H9 (cell line): ENCODE measurements at regions not wholly inside any gene's neighbourhood (a gene's known extent, or its start where the extent isn't known, plus 50 kb on each side); places are given as distances from the start of the nearest gene placed in this dataset.

ENCODE experiments used
- DNase-seq: peaks from one replicate; pipeline ENCODE4 v3.0.0-alpha.2; 2017
- H2AFZ ChIP-seq: one replicate; pipeline ENCODE4 v1.6.1; 2013; ENCODE audit warnings: mild to moderate bottlenecking, low read length, control low read depth, moderate library complexity
- H2AK5ac ChIP-seq: 2 replicates; pipeline ENCODE4 v1.6.1; 2013; ENCODE audit warnings: low read length, control low read depth, mixed read lengths; ENCODE audit not compliant: insufficient read length
- H2BK120ac ChIP-seq: one replicate; pipeline ENCODE4 v1.6.1; 2013; ENCODE audit warnings: low read depth, mild to moderate bottlenecking, low read length, control low read depth, inconsistent platforms; ENCODE audit not compliant: poor library complexity, severe bottlenecking
- H2BK12ac ChIP-seq: 2 replicates; pipeline ENCODE4 v1.6.1; 2013; ENCODE audit warnings: low read length, control low read depth, mixed read lengths, low read depth; ENCODE audit not compliant: insufficient read length
- H2BK15ac ChIP-seq: 2 replicates; pipeline ENCODE4 v1.6.1; 2013; ENCODE audit warnings: low read depth, low read length, control low read depth
- H2BK20ac ChIP-seq: one replicate; pipeline ENCODE4 v1.6.1; 2013; ENCODE audit warnings: low read depth, mild to moderate bottlenecking, low read length, control low read depth, inconsistent platforms; ENCODE audit not compliant: poor library complexity, severe bottlenecking
- H2BK5ac ChIP-seq: 2 replicates; pipeline ENCODE4 v1.6.1; 2013; ENCODE audit warnings: low read length, control low read depth, mixed read lengths; ENCODE audit not compliant: insufficient read length
- H3K14ac ChIP-seq: 2 replicates; pipeline ENCODE4 v1.6.1; 2013; ENCODE audit warnings: low read length, control low read depth; ENCODE audit not compliant: insufficient read depth
- H3K18ac ChIP-seq: 2 replicates; pipeline ENCODE4 v1.6.1; 2013; ENCODE audit warnings: low read depth, mild to moderate bottlenecking, mixed read lengths, low read length, control low read depth; ENCODE audit not compliant: insufficient read length
- H3K23ac ChIP-seq: 2 replicates; pipeline ENCODE4 v1.6.1; 2013; ENCODE audit warnings: low read length, control low read depth, mixed read lengths, low read depth; ENCODE audit not compliant: insufficient read length
- H3K23me2 ChIP-seq: 2 replicates; pipeline ENCODE4 v1.6.1; 2013; ENCODE audit warnings: low read depth, mild to moderate bottlenecking, mixed read lengths, low read length, control low read depth; ENCODE audit not compliant: insufficient read length, poor library complexity, severe bottlenecking
- H3K27ac ChIP-seq: 2 replicates; pipeline ENCODE4 v1.5.1; 2013; ENCODE audit warnings: low read length, control low read depth, mixed read lengths, low read depth; ENCODE audit not compliant: insufficient read length
- H3K27me3 ChIP-seq: 2 replicates; pipeline ENCODE4 v1.6.1; 2013; ENCODE audit warnings: low read length, control low read depth, inconsistent platforms; ENCODE audit not compliant: insufficient read depth
- H3K4ac ChIP-seq: 2 replicates; pipeline ENCODE4 v1.6.1; 2013; ENCODE audit warnings: low read depth, mild to moderate bottlenecking, control low read depth, inconsistent platforms, low read length, moderate library complexity
- H3K4me1 ChIP-seq: 2 replicates; pipeline ENCODE4 v1.6.1; 2013; ENCODE audit warnings: low read length, control low read depth, inconsistent platforms; ENCODE audit not compliant: insufficient read depth
- H3K4me2 ChIP-seq: 2 replicates; pipeline ENCODE4 v1.6.1; 2013; ENCODE audit warnings: low read length, control low read depth, mixed read lengths; ENCODE audit not compliant: insufficient read length, insufficient read depth
- H3K56ac ChIP-seq: 2 replicates; pipeline ENCODE4 v1.6.1; 2013; ENCODE audit warnings: low read depth, mild to moderate bottlenecking, mixed read lengths, low read length, control low read depth; ENCODE audit not compliant: insufficient read length
- H3K79me1 ChIP-seq: 2 replicates; pipeline ENCODE4 v1.6.1; 2013; ENCODE audit warnings: low read depth, mild to moderate bottlenecking, moderate library complexity, low read length, control low read depth, inconsistent platforms; ENCODE audit not compliant: insufficient read depth, poor library complexity, severe bottlenecking
- H3K79me2 ChIP-seq: 2 replicates; pipeline ENCODE4 v1.6.1; 2013; ENCODE audit warnings: low read length, control low read depth, inconsistent platforms; ENCODE audit not compliant: insufficient read depth
- H3K9ac ChIP-seq: 2 replicates; pipeline ENCODE4 v1.6.1; 2013; ENCODE audit warnings: low read length, control low read depth, mixed read lengths; ENCODE audit not compliant: insufficient read length; ENCODE audit errors: extremely low read depth
- H3K9me3 ChIP-seq: one replicate; pipeline ENCODE4 v1.6.1; 2013; ENCODE audit warnings: low read depth, low read length, inconsistent platforms; ENCODE audit not compliant: control insufficient read depth
- H3T11ph ChIP-seq: one replicate; pipeline ENCODE4 v1.6.1; 2013; ENCODE audit warnings: mild to moderate bottlenecking, low read length, control low read depth, inconsistent platforms
- H4K20me1 ChIP-seq: one replicate; pipeline ENCODE4 v1.6.1; 2013; ENCODE audit not compliant: control insufficient read depth, insufficient read length, insufficient read depth
- H4K5ac ChIP-seq: 2 replicates; pipeline ENCODE4 v1.6.1; 2013; ENCODE audit warnings: low read depth, mild to moderate bottlenecking, mixed read lengths, low read length, control low read depth; ENCODE audit not compliant: insufficient read length
- H4K8ac ChIP-seq: replicated peaks from 2 replicates; pipeline ENCODE4 v1.6.1; 2013; ENCODE audit warnings: low read length, control low read depth, mixed read lengths, low read depth; ENCODE audit not compliant: insufficient read length
- H4K91ac ChIP-seq: 2 replicates; pipeline ENCODE4 v1.6.1; 2013; ENCODE audit warnings: low read depth, mild to moderate bottlenecking, moderate library complexity, mixed read lengths, low read length, control low read depth; ENCODE audit not compliant: insufficient read length
- H3K27ac Mint-ChIP-seq, 3 experiments: 2 replicates in 2 of 3; 3 replicates in 1 of 3; pipeline ENCODE4 v1.8.0; 2020 to 2021; ENCODE audit warnings: mixed read lengths in 3 of 3, mild to moderate bottlenecking in 1 of 3, moderate library complexity in 1 of 3
- H3K27me3 Mint-ChIP-seq: 2 replicates; pipeline ENCODE4 v1.8.0; 2021; ENCODE audit warnings: low read depth, mild to moderate bottlenecking, moderate library complexity, mixed read lengths
- H3K36me3 Mint-ChIP-seq, 3 experiments: 2 replicates in 2 of 3; 3 replicates in 1 of 3; pipeline ENCODE4 v1.8.0; 2020 to 2021; ENCODE audit warnings: low read depth in 3 of 3, mixed read lengths in 3 of 3; ENCODE audit not compliant: insufficient read depth in 1 of 3
- H3K4me1 Mint-ChIP-seq, 2 experiments: 2 replicates each; pipeline ENCODE4 v1.8.0; 2020; ENCODE audit warnings: mixed read lengths in 2 of 2
- H3K4me3 Mint-ChIP-seq, 2 experiments: 2 replicates in 1 of 2; 3 replicates in 1 of 2; pipeline ENCODE4 v1.8.0; 2020 to 2021; ENCODE audit warnings: mild to moderate bottlenecking in 2 of 2, mixed read lengths in 2 of 2, moderate library complexity in 1 of 2
- H3K9me3 Mint-ChIP-seq, 2 experiments: 2 replicates in 1 of 2; 3 replicates in 1 of 2; pipeline ENCODE4 v1.8.0; 2020; ENCODE audit warnings: mild to moderate bottlenecking in 2 of 2, mixed read lengths in 2 of 2, moderate library complexity in 1 of 2
- CTCF ChIP-seq: fragments of 200-600 bp; sonication (generic); conservative IDR thresholded peaks from 3 replicates; pipeline ENCODE4 v1.8.0; 2021; ENCODE audit warnings: antibody characterized with exemption, mild to moderate bottlenecking
- WGBS: extraction: QIAGEN DNeasy Blood & Tissue Kit; methylation state at CpG from one replicate; pipeline ENCODE4 v1.1.7; 2013; ENCODE audit warnings: missing lambda C conversion rate, low lambda C conversion rate, mixed read lengths; ENCODE audit not compliant: insufficient read length; ENCODE audit errors: extremely low coverage; 5-methylcytosine and 5-hydroxymethylcytosine counted together

- Mint-ChIP-seq H3K9me3 (no peaks in the 10 kb centered on the region; a peak in 2 of 5 replicates), H3K4me1 (no peaks in the 10 kb centered on the region), H3K27me3 (no peaks in the 10 kb centered on the region), H3K27ac (no peak overlapping the region), H3K36me3 (no peaks in the 10 kb centered on the region), H3K4me3 (no peak overlapping the region)
- Histone ChIP-seq H3K4ac (no peak overlapping the region), H4K91ac (no peak overlapping the region), H3K4me1 (no peaks in the 10 kb centered on the region), H4K5ac (no peak overlapping the region), H3T11ph (no peak overlapping the region), H2BK120ac (no peak overlapping the region), H2BK12ac (no peak overlapping the region), H3K4me2 (no peak overlapping the region), H3K9ac (no peak overlapping the region), H3K27ac (no peak overlapping the region), H4K8ac (no peak overlapping the region), H3K23ac (no peak overlapping the region), H3K79me1 (no peaks in the 10 kb centered on the region), H2AFZ (no peak overlapping the region), H3K9me3 (no peaks in the 10 kb centered on the region), H3K56ac (no peak overlapping the region), H4K20me1 (no peaks in the 10 kb centered on the region), H3K23me2 (no peaks in the 10 kb centered on the region), H3K18ac (no peak overlapping the region), H2AK5ac (no peak overlapping the region), H2BK5ac (no peak overlapping the region), H3K14ac (no peak overlapping the region), H2BK20ac (no peak overlapping the region), H2BK15ac (no peak overlapping the region), H3K79me2 (no peaks in the 10 kb centered on the region), H3K27me3 (no peaks in the 10 kb centered on the region)
- WGBS = no CpG with 5 or more reads among the region's 3 CpGs
- no peak for TF ChIP-seq CTCF
- no peak for DNase-seq
Measured at GRCh38 chrX:5771441-5771840, 457.2 kb downstream of the NLGN4X start.
